Stomach (tissue), 4 donors: ENCODE measurements at regions not wholly inside any gene's neighbourhood (a gene's known extent, or its start where the extent isn't known, plus 50 kb on each side); places are given as distances from the start of the nearest gene placed in this dataset.

Source experiments
- EP300 ChIP-seq: sonication (generic); formaldehyde crosslinking; IDR thresholded peaks from one replicate; pipeline ENCODE4 v1.6.1; 2017; ENCODE audit warnings: antibody characterized with exemption
- POLR2A ChIP-seq, 4 donors: fragments of 450-650 bp; IDR thresholded peaks; one replicate each; pipeline ENCODE4 v1.6.1; 2016; ENCODE audit warnings: antibody characterized with exemption in 4 of 4, control low read depth in 2 of 4, mild to moderate bottlenecking in 1 of 4, moderate library complexity in 1 of 4
- POLR2AphosphoS5 ChIP-seq, 3 donors: sonication (generic); formaldehyde crosslinking; IDR thresholded peaks; one replicate each; pipeline ENCODE4 v1.6.1; 2016; ENCODE audit warnings: antibody characterized with exemption in 3 of 3
- TF ChIP-seq, protein P1 (sequence below), 7 experiments: fragments of 450-650 bp in 4 of 7; fragments of 200-600 bp in 3 of 7; sonication (generic) in 3 of 7; IDR thresholded peaks; one replicate each; pipeline ENCODE4 v1.5.1; 2016 to 2019; ENCODE audit warnings: antibody characterized with exemption in 7 of 7, control low read depth in 2 of 7, mild to moderate bottlenecking in 1 of 7

DNA sequence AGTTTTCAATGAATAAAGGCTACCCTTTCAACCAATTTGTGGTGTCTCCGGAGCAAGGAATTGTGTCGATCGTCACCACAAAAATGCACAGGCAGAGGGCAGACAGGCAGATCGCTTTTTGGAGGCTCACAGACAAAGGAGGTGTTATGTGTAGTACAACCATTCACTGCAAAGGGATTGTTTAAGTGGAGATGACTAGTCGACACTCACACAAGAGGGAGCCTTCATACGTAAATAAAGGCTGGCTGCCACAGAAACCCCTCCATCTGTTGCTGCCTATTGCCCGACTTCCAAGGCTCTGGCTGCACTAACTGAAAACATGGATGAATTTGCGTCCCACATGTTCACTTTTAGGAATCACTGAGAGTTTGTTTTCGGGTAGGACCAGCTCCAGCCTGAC, 281.1 kb downstream of the NKX6-1 start:
- TF ChIP-seq, protein P1, sequence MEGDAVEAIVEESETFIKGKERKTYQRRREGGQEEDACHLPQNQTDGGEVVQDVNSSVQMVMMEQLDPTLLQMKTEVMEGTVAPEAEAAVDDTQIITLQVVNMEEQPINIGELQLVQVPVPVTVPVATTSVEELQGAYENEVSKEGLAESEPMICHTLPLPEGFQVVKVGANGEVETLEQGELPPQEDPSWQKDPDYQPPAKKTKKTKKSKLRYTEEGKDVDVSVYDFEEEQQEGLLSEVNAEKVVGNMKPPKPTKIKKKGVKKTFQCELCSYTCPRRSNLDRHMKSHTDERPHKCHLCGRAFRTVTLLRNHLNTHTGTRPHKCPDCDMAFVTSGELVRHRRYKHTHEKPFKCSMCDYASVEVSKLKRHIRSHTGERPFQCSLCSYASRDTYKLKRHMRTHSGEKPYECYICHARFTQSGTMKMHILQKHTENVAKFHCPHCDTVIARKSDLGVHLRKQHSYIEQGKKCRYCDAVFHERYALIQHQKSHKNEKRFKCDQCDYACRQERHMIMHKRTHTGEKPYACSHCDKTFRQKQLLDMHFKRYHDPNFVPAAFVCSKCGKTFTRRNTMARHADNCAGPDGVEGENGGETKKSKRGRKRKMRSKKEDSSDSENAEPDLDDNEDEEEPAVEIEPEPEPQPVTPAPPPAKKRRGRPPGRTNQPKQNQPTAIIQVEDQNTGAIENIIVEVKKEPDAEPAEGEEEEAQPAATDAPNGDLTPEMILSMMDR (IDR thresholded peaks at IDR 0.05): no peak
- no peak for TF ChIP-seq POLR2AphosphoS5 (IDR thresholded peaks at IDR 0.05)
- no peak for TF ChIP-seq POLR2A (IDR thresholded peaks at IDR 0.05)
- TF ChIP-seq EP300: no peak
